SK-N-SH treated with all-trans-retinoic acid at 6 μM for 48 hours (cell line): ENCODE measurements at regions not wholly inside any gene's neighbourhood (a gene's known extent, or its start where the extent isn't known, plus 50 kb on each side); places are given as distances from the start of the nearest gene placed in this dataset.
"Not testable (repeated sequence)": the region's sequence is repeated elsewhere in the genome, so short reads cannot be mapped to it uniquely, and the experiment has no call there.

ENCODE experiments used
- ATAC-seq: fragments of 200-7000 bp; cut with Tn5 transposase; 3 replicates; pipeline ENCODE4 v1.9.1; 2020; ENCODE audit warnings: mild to moderate bottlenecking, moderate library complexity
- ARNTL ChIP-seq: fragments of 450-650 bp; formaldehyde crosslinking; IDR thresholded peaks from 2 replicates; pipeline ENCODE4 v1.5.0; 2020; ENCODE audit warnings: low read depth, mild to moderate bottlenecking, moderate library complexity, borderline replicate concordance
- BACH2 ChIP-seq: fragments of 250-450 bp; sonication (Bioruptor Pico); IDR thresholded peaks from 2 replicates; pipeline ENCODE4 v1.9.0; 2021; ENCODE audit warnings: mild to moderate bottlenecking, borderline replicate concordance
- CREB5 ChIP-seq: fragments of 250-450 bp; sonication (Bioruptor Pico); IDR thresholded peaks from 2 replicates; pipeline ENCODE4 v1.5.1; 2020; ENCODE audit warnings: low read depth, mild to moderate bottlenecking, moderate library complexity
- ESRRG ChIP-seq: fragments of 250-450 bp; sonication (Bioruptor Pico); IDR thresholded peaks from 2 replicates; pipeline ENCODE4 v1.6.1; 2021; ENCODE audit warnings: mild to moderate bottlenecking
- GLIS3 ChIP-seq: fragments of 250-450 bp; sonication (Bioruptor Pico); IDR thresholded peaks from 2 replicates; pipeline ENCODE4 v1.5.0; 2020; ENCODE audit warnings: mild to moderate bottlenecking, moderate library complexity
- ISL1 ChIP-seq: fragments of 250-450 bp; sonication (Bioruptor Pico); IDR thresholded peaks from 2 replicates; pipeline ENCODE4 v2.1.2; 2022; ENCODE audit warnings: mild to moderate bottlenecking, moderate library complexity
- OSR1 ChIP-seq: fragments of 250-450 bp; sonication (Bioruptor Pico); IDR thresholded peaks from 2 replicates; pipeline ENCODE4 v1.8.0; 2022; ENCODE audit warnings: moderate library complexity, mild to moderate bottlenecking, inconsistent platforms
- POU6F1 ChIP-seq: fragments of 250-450 bp; sonication (Bioruptor Pico); IDR thresholded peaks from 2 replicates; pipeline ENCODE4 v1.8.0; 2021; ENCODE audit warnings: low read depth, mild to moderate bottlenecking, moderate library complexity, borderline replicate concordance
- PPARA ChIP-seq: fragments of 250-450 bp; sonication (Bioruptor Pico); IDR thresholded peaks from 2 replicates; pipeline ENCODE4 v1.5.0; 2020; ENCODE audit warnings: mild to moderate bottlenecking, borderline replicate concordance
- RARB ChIP-seq: fragments of 250-450 bp; sonication (Bioruptor Pico); IDR thresholded peaks from 2 replicates; pipeline ENCODE4 v1.8.0; 2021; ENCODE audit warnings: mild to moderate bottlenecking, moderate library complexity
- SNAI2 ChIP-seq: fragments of 250-450 bp; sonication (Bioruptor Pico); IDR thresholded peaks from 2 replicates; pipeline ENCODE4 v1.5.0; 2020; ENCODE audit warnings: mild to moderate bottlenecking, moderate library complexity
- TCF4 ChIP-seq: fragments of 250-450 bp; sonication (Bioruptor Pico); IDR thresholded peaks from 2 replicates; pipeline ENCODE4 v1.8.0; 2021; ENCODE audit warnings: mild to moderate bottlenecking, moderate library complexity, borderline replicate concordance
- TOX ChIP-seq: fragments of 250-450 bp; sonication (Bioruptor Pico); IDR thresholded peaks from 2 replicates; pipeline ENCODE4 v1.8.0; 2021; ENCODE audit warnings: mild to moderate bottlenecking, moderate library complexity, borderline replicate concordance
- ZFP3 ChIP-seq: fragments of 250-450 bp; sonication (Bioruptor Pico); IDR thresholded peaks from 2 replicates; pipeline ENCODE4 v1.5.0; 2020; ENCODE audit warnings: mild to moderate bottlenecking, moderate library complexity
- ZFP30 ChIP-seq: fragments of 450-650 bp; formaldehyde crosslinking; IDR thresholded peaks from 2 replicates; pipeline ENCODE4 v1.5.0; 2022; ENCODE audit warnings: mild to moderate bottlenecking, moderate library complexity
- ZNF565 ChIP-seq: fragments of 450-650 bp; formaldehyde crosslinking; conservative IDR thresholded peaks from 2 replicates; pipeline ENCODE4 v1.5.0; 2020; ENCODE audit warnings: low read depth, mild to moderate bottlenecking, moderate library complexity
- ZNF70 ChIP-seq: fragments of 450-650 bp; formaldehyde crosslinking; IDR thresholded peaks from 2 replicates; pipeline ENCODE4 v1.5.0; 2020; ENCODE audit warnings: mild to moderate bottlenecking, moderate library complexity
- ZNF8 ChIP-seq: fragments of 450-650 bp; formaldehyde crosslinking; IDR thresholded peaks from 2 replicates; pipeline ENCODE4 v1.5.0; 2020; ENCODE audit warnings: mild to moderate bottlenecking, moderate library complexity
- TF ChIP-seq, protein P1 (sequence below): fragments of 250-450 bp; sonication (Bioruptor Pico); IDR thresholded peaks from 2 replicates; pipeline ENCODE4 v1.8.0; 2020; ENCODE audit warnings: mild to moderate bottlenecking, moderate library complexity, borderline replicate concordance
- TF ChIP-seq, protein P2 (sequence below): fragments of 250-450 bp; sonication (Bioruptor Pico); IDR thresholded peaks from 2 replicates; pipeline ENCODE4 v1.5.1; 2021; ENCODE audit warnings: mild to moderate bottlenecking, moderate library complexity

- no peak for ATAC-seq
- no peak for TF ChIP-seq ZFP3
- TF ChIP-seq ZNF565: no peak
- TF ChIP-seq TOX (CRISPR knock-in tag): no peak
- no peak for TF ChIP-seq ZNF70 (CRISPR knock-in tag)
- no peak for TF ChIP-seq ARNTL (CRISPR knock-in tag)
- TF ChIP-seq ZFP30 (CRISPR knock-in tag): no peak
- no peak for TF ChIP-seq CREB5
- TF ChIP-seq, protein P1, sequence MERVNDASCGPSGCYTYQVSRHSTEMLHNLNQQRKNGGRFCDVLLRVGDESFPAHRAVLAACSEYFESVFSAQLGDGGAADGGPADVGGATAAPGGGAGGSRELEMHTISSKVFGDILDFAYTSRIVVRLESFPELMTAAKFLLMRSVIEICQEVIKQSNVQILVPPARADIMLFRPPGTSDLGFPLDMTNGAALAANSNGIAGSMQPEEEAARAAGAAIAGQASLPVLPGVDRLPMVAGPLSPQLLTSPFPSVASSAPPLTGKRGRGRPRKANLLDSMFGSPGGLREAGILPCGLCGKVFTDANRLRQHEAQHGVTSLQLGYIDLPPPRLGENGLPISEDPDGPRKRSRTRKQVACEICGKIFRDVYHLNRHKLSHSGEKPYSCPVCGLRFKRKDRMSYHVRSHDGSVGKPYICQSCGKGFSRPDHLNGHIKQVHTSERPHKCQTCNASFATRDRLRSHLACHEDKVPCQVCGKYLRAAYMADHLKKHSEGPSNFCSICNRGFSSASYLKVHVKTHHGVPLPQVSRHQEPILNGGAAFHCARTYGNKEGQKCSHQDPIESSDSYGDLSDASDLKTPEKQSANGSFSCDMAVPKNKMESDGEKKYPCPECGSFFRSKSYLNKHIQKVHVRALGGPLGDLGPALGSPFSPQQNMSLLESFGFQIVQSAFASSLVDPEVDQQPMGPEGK (CRISPR knock-in tag): no peak
These were observed 979.2 kb downstream of the CNTNAP5 start for GRCh38 chr2:125004106-125004800.

- ATAC-seq: no peak
- TF ChIP-seq RARB (CRISPR knock-in tag): no peak
- TF ChIP-seq, all 23 proteins: peak for 0
These were observed 981.6 kb downstream of the CNTNAP5 start for GRCh38 chr2:125006676-125007075.

GRCh38 chr2:125028721-125029120 lies 1003.6 kb downstream of the CNTNAP5 start:
- ATAC-seq: not testable (repeated sequence)

DNA sequence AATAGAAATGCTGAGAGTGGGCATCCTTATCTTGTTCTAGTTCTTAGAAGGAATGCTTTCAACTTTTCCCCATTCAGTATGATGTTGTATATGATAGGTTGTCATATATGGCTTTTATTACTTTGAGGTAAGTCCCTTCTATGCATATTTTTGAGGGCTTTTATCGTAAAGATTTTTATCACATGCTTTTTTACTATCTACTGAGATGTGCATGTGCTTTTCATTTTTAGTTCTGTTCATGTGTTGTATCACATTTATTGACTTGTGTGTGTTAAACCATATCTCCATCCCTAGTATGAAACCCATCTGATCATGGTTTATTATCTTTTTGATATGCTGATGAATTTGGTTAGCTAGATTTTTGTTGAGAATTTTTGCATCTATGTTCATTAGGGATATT lies 1008.8 kb downstream of the CNTNAP5 start:
- ATAC-seq: no peak

More for the DNA sequence above, 1008.8 kb downstream of the CNTNAP5 start:
- TF ChIP-seq OSR1 (CRISPR knock-in tag) (no peak), BACH2 (CRISPR knock-in tag) (no peak), ZNF8 (CRISPR knock-in tag) (no peak), ZNF70 (CRISPR knock-in tag) (no peak), CREB5 (no peak), TCF4 (CRISPR knock-in tag) (no peak), POU6F1 (CRISPR knock-in tag) (no peak), ZNF565 (no peak), TOX (CRISPR knock-in tag) (no peak), PPARA (no peak), SNAI2 (CRISPR knock-in tag) (no peak), ZFP30 (CRISPR knock-in tag) (no peak), GLIS3 (no peak), ZFP3 (no peak), RARB (CRISPR knock-in tag) (no peak), ESRRG (CRISPR knock-in tag) (no peak), ISL1 (CRISPR knock-in tag) (no peak)
- TF ChIP-seq, protein P2, sequence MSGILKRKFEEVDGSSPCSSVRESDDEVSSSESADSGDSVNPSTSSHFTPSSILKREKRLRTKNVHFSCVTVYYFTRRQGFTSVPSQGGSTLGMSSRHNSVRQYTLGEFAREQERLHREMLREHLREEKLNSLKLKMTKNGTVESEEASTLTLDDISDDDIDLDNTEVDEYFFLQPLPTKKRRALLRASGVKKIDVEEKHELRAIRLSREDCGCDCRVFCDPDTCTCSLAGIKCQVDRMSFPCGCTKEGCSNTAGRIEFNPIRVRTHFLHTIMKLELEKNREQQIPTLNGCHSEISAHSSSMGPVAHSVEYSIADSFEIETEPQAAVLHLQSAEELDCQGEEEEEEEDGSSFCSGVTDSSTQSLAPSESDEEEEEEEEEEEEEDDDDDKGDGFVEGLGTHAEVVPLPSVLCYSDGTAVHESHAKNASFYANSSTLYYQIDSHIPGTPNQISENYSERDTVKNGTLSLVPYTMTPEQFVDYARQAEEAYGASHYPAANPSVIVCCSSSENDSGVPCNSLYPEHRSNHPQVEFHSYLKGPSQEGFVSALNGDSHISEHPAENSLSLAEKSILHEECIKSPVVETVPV (CRISPR knock-in tag): no peak
- TF ChIP-seq, all 23 proteins: peak for 0
